ENCODE measurements at regions not wholly inside any gene's neighbourhood (a gene's known extent, or its start where the extent isn't known, plus 50 kb on each side); places are given as distances from the start of the nearest gene placed in this dataset.

DNA sequence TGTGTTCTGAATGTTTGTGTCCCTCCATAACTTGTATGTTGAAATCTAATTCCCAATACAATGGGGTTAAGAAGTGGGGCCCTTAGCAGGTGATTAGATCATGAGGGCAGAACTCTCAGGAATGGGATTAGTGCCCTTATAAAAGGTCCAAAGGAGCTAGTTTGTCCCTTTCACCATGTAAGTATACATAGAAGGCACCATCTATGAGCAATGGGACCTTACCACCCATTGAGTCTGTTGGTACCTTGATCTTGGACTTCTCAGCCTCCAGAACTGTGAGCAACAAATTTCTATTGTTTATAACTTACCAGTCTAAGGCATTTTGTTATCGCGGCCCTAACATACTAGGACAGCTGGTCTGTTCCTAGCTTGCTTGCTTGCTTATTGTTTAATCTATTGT lies 106.3 kb downstream of the MYCN start:
- TF ChIP-seq CTCF (IDR thresholded peaks at IDR 0.05; ENCODE audit: low read length) (no peak), EZH2 (IDR thresholded peaks at IDR 0.05; ENCODE audit: borderline replicate concordance, low read length) (no peak)
